Cardiac muscle cell (in vitro differentiated cells and primary cell): ENCODE measurements at regions not wholly inside any gene's neighbourhood (a gene's known extent, or its start where the extent isn't known, plus 50 kb on each side); places are given as distances from the start of the nearest gene placed in this dataset.

ENCODE experiments used
- DNase-seq, 2 donors: peaks; one replicate each; pipeline versions ENCODE4 v3.0.0 to v3.0.0-alpha.2; 2010 to 2017; ENCODE audit warnings: low read depth in 1 of 2, low spot score in 1 of 2
- H3K27ac ChIP-seq: fragments of 200-600 bp; sonication (generic); 2 replicates; pipeline ENCODE4 v1.5.1; 2016
- H3K27me3 ChIP-seq: fragments of 200-600 bp; sonication (generic); 2 replicates; pipeline ENCODE4 v1.6.0; 2016; ENCODE audit warnings: control low read depth
- H3K36me3 ChIP-seq: fragments of 200-600 bp; sonication (generic); 2 replicates; pipeline ENCODE4 v1.5.1; 2016; ENCODE audit warnings: control low read depth
- H3K4me1 ChIP-seq: fragments of 200-600 bp; sonication (generic); 2 replicates; pipeline ENCODE4 v1.8.1; 2017; ENCODE audit warnings: low read depth, mild to moderate bottlenecking, mixed run types
- H3K4me3 ChIP-seq: fragments of 200-600 bp; sonication (generic); 2 replicates; pipeline ENCODE4 v1.5.1; 2016; ENCODE audit warnings: mild to moderate bottlenecking
- H3K9me3 ChIP-seq: fragments of 200-600 bp; sonication (generic); 2 replicates; pipeline ENCODE4 v1.5.1; 2017; ENCODE audit warnings: low read depth, mild to moderate bottlenecking, control low read depth
- TF ChIP-seq, protein P1 (sequence below): IDR thresholded peaks from 2 replicates; pipeline ENCODE4 v1.5.1; 2012; ENCODE audit warnings: low read depth, mild to moderate bottlenecking, low read length

- Histone ChIP-seq H3K27me3 (peaks cover 6% of the 10 kb centered on the region), H3K4me1 (no peaks in the 10 kb centered on the region), H3K9me3 (no peaks in the 10 kb centered on the region), H3K36me3 (no peaks in the 10 kb centered on the region), H3K27ac (no peak overlapping the region), H3K4me3 (no peak overlapping the region)
- no peak for DNase-seq
- TF ChIP-seq, protein P1, sequence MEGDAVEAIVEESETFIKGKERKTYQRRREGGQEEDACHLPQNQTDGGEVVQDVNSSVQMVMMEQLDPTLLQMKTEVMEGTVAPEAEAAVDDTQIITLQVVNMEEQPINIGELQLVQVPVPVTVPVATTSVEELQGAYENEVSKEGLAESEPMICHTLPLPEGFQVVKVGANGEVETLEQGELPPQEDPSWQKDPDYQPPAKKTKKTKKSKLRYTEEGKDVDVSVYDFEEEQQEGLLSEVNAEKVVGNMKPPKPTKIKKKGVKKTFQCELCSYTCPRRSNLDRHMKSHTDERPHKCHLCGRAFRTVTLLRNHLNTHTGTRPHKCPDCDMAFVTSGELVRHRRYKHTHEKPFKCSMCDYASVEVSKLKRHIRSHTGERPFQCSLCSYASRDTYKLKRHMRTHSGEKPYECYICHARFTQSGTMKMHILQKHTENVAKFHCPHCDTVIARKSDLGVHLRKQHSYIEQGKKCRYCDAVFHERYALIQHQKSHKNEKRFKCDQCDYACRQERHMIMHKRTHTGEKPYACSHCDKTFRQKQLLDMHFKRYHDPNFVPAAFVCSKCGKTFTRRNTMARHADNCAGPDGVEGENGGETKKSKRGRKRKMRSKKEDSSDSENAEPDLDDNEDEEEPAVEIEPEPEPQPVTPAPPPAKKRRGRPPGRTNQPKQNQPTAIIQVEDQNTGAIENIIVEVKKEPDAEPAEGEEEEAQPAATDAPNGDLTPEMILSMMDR = no peak
These were observed 64.5 kb upstream of the CTDP1 start for GRCh38 chr18:79615091-79615490.

GRCh38 chr18:79615586-79615985, 64.0 kb upstream of the CTDP1 start:
- TF ChIP-seq, protein P1 = no peak
- no peak for DNase-seq
- no peaks in the 10 kb centered on the region for H3K4me1 ChIP-seq
- H3K36me3 ChIP-seq = no peaks in the 10 kb centered on the region
- H3K27ac ChIP-seq = no peak overlapping the region
- H3K9me3 ChIP-seq = no peaks in the 10 kb centered on the region
- H3K27me3 ChIP-seq = peaks cover 6% of the 10 kb centered on the region
- H3K4me3 ChIP-seq = no peak overlapping the region

DNA sequence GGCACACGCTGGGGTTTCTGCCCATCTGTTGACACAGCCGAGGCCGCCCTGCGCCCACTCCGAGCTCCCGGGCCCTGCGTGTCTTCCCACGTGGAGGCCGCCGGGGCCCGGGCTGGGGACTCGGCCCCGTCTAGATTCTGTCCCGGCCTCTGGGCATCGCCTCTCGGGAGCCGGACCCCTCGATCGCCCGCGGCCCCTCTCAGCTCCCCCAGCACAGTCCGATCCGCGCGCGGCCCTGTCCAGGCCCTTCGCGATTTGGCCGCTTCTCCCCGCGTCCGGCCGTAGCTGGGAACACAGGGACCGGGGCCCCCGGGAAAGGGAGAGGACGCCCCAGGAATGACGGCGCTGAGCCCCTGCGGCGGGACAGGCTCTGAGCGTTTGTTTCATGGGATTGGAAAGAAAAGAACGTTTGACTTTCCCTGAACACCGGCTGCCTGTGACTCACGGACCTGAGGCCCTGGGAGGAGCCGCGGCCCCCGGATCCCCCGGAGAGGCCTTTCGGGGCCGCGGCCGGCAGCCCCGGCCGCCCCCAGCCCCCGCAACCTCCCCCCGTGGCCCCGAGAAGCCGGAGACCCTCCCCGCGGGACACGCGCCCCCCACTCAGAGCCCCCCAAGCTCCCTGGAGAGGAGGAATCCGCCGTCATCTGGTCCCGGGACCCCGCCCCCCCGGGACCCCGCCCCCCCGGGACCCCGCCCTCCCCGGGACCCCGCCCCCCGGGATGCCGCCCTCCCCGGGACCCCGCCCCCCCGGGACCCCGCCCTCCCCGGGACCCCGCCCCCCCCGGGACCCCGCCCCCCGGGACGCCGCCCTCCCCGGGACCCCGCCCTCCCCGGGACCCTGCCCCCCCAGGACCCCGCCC, 62.7 kb upstream of the CTDP1 start:
- Histone ChIP-seq H3K36me3 (no peaks in the 10 kb centered on the region), H3K4me1 (no peaks in the 10 kb centered on the region), H3K9me3 (no peaks in the 10 kb centered on the region), H3K4me3 (peak overlapping the region; percentile 22), H3K27me3 (peaks cover 6% of the 10 kb centered on the region), H3K27ac (no peak overlapping the region)
- peak in 1 of 2 donors; percentile 46 for DNase-seq
- TF ChIP-seq, protein P1 = no peak

- no peaks in the 10 kb centered on the region for H3K36me3 ChIP-seq
- DNase-seq = no peak
- H3K9me3 ChIP-seq = no peaks in the 10 kb centered on the region
- H3K4me1 ChIP-seq = no peaks in the 10 kb centered on the region
- TF ChIP-seq, protein P1 = no peak
- peaks cover 6% of the 10 kb centered on the region for H3K27me3 ChIP-seq
- H3K27ac ChIP-seq = no peak overlapping the region
- no peak overlapping the region for H3K4me3 ChIP-seq
These were observed 61.8 kb upstream of the CTDP1 start for GRCh38 chr18:79617511-79618500.

DNA sequence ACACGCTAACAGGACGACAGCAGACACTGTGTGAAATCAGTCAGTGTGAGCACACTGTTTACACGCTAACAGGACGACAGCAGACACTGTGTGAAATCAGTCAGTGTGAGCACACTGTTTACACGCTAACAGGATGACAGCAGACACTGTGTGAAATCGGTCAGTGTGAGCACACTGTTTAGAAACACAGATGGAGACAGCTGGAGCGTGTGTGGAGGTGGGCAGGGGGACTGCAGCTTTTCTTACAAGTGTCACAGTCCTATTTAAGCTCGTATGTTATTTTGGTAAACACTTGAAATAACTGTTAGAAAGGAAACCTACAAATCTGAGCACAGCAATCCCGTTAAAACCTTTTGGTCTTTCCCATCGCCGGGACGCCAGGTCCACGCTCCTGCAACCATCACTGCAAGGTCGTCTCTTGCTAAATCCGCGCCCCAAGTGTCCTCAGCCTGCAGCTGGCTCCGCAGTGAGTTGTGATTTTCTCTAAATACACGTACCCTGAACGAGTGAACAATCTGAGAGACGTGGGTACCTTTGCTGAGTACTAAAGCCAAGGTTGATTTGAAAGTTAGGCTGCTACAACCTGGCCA, 58.9 kb upstream of the CTDP1 start:
- TF ChIP-seq, protein P1 = no peak
- no peak overlapping the region for H3K4me3 ChIP-seq
- peaks cover 6% of the 10 kb centered on the region for H3K27me3 ChIP-seq
- H3K4me1 ChIP-seq = no peaks in the 10 kb centered on the region
- no peak for DNase-seq
- no peak overlapping the region for H3K27ac ChIP-seq
- H3K36me3 ChIP-seq = no peaks in the 10 kb centered on the region
- no peaks in the 10 kb centered on the region for H3K9me3 ChIP-seq
